ENCODE measurements at regions not wholly inside any gene's neighbourhood (a gene's known extent, or its start where the extent isn't known, plus 50 kb on each side); places are given as distances from the start of the nearest gene placed in this dataset.

DNA sequence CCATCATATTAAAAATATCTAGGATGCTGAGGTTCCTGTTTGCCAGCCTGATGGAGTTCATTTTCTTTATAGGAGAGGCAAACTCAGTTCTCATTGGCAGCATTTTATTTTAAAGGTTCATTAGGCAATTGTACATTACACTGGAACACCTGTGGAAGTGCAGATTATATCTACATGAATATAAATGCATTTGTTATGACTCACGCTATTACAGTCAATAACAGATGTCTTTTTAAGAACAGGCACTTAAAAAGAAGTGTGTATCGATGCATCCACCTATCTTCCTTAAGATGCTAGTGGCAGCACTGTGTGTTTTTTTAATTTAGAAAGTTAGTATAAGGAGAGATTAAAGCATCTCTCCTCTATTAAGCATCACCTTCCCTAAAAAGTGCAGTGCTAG lies 276.5 kb downstream of the PRDM2 start:
- DNase-seq = no peak

DNA sequence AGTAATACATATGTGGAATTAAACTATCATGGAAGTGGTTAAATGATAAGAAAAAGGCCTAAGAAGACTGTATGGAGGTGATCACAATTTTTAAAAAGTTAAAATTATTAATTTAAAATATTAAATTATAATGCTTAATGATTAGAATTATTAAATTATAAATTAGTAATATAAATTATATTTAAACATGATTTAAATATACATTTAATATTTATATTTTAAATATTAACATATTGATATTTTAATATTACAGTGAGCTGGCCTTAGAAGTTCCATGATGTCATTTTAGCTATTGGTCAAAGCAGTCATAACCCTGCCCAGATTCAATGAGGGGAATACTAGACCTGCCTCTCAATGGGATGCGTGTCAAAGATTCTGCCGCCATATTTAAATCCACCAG lies 281.2 kb downstream of the PRDM2 start:
- no peak for DNase-seq

DNA sequence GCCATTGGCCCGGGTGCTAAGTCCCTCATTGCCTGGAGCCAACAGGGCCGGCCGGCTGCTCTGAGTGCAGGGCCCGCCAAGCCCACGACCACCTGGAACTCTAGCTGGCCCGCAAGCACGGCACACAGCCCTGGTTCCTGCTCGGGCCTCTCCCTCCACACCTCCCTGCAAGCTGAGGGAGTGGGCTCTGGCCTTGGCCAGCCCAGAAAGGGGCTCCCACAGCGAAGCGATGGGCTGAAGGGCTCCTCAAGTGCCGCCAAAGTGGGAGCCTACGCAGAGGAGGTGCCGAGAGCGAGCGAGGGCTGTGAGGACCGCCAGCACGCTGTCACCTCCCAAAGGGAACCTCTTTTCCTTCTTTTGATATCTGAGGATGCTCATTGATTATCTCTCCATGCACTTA lies 283.4 kb downstream of the PRDM2 start:
- DNase-seq = no peak

DNA sequence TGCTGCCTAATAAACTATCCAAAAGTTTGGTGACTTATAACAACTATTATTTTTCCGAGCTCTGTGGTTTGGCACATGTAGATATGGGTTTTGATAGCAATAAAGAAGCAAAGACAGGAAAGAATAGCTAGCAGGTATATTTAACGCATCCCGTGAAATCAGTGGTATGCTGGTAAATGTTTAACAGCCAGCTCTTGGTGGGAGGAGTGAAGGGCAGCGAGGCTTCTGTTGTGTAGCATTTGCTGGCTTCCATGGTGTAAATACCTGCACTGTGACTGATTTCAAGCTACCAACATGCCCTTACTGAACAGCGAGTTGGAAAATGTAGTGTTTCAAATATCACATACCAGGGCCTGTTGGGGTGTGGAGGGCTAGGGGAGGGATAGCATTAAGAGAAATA lies 291.0 kb downstream of the PRDM2 start:
- DNase-seq = no peak

DNA sequence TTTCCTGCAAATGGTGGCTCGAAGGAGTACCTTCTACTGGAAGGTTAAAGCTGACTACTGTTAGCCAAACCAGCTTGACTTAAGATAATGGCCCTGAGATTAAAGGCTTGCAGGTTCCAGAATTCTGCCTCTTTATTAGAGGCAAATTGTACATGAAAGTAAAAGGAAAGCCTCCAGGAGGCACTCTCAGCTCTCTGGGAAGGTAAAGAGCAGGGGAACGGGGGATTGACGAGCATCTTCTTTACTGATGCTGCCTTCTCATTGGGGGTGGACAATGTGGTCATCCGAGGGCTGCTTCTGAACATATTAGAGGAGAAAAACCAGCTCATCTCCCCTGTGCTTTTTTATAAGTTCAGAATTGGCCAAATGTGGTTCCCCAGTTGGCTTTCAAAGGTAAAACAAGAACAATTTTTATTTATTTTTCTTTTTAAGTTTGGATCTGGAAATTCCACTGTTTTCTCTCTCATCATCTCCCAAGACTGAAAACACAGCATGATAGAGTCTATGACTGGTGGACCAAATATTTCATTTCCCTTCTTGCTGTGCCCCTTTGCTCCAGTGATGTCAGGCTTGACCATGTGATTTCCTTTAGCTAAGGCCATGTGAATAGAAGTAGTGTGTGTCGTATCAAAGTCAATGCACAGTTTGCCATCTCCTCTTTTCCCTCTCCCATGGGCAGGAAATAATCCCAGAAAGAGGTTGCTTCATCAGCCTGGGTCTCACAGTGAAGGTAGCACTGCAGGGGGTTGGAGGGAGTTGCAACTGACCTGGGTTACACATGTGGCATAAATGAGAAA lies 292.7 kb downstream of the PRDM2 start:
- no peak for DNase-seq

DNA sequence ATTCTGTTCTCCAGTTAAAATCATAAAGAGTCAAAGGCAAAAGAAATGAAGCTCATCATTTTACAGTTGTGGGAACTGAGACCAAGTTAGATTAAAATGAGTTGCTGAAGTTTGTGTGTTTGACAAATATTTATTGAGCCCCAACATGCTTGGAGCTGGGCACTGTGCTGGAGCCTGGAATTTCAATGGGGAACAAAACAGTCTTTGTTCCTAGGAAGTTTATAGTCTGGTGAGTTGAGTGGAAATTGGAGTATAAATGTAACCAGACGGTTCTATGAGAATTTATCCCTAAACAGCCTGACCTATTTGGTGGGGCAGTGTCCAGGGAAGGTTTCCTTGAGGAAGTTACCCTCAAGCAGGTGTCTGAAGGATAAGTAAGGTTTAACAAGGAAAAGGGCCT lies 294.4 kb downstream of the PRDM2 start:
- DNase-seq = no peak

DNA sequence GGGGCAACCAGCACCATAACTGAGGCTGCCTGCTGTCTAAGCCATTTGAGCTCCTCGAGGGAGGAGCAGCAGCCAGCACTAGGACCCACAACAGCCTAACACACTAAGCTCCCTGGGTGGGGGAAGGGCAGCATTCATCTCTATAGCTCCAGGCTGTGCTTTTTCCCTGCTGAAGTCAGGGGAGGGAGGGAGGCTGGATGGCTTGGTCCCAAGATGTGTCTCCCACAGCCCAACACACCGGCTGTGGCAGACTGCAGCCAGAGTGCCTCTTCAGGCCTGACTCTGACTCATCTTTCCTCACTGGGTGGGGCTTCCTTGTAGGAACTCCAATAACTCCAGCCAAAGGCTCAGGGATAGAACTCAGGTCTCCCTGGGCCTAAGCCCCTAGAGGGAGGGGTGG lies 296.3 kb downstream of the PRDM2 start:
- DNase-seq = no peak

DNA sequence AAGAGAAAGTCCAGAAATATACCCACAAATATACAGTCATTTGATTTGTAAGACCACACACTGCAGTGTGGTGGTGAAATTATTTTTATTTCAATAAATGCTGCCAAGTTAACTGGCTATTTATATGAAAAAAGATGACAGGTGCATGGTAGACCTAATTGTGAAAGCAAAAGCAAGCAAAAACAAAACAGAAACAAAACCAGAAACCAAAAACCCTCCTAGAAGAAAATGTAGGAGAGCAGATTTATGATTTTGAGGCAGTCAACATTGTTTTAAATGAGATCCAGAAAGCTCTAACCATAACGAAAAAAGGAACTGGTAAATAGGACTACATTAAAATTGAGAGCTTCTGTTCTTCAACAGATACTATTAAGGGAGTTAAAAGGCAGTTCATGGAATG lies 303.6 kb downstream of the PRDM2 start:
- no peak for DNase-seq

DNA sequence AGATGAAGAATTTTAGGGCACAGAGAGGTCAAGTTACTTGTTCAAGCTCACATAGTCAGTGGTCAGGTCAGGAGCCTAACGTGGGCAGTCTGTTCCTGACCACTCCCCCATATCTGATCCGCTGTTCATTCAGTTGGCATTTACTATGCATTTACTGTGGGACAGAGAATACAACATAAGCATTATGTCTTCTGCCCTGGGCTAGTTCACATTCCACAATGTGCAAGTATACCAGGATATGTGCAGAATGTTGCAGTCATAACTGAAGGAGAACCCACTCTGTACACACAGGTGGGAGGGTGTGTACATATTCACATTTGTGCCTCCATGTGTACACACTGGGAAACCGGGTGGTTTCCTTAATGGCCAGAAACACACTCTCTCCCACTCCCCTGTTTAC lies 309.6 kb downstream of the PRDM2 start:
- DNase-seq = no peak

DNA sequence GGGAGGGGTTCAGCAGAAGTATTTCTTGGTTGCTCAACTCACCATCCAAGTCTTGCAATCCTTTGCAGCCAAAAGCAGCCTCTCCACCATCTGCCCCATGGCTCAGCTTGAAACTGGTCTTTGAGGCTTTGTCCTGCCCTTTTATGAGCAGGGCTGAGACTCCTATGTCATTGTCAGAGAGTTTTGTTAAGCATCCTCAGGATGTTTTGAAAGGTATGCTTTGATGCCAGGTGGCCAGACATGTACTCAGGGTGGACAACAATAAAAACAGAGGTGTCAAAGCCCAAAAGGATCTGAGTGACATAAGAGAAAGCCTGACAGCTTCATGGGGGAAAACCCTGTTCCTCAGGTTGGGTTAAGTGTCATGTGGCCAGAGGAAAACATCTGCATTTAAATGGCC lies 310.5 kb downstream of the PRDM2 start:
- DNase-seq = no peak

DNA sequence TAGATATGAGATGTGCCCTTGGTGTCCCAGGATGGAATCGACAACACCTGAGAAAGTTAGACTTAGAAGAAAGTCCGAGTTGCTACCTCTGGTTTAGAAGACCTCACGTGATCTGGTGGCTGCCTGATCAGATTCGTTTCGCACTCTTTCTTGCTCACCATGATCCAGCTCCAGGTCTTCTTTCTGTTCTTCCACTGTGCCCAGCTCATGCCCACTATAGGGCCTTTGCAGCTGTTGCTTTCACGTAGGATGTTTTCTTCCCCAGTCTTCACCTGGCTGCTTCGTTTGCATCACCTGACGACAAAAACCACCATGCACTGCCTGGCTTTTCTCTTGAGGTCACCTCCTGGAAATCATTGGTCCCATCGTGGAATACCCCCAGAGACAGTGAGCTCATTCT lies 311.1 kb downstream of the PRDM2 start:
- no peak for DNase-seq

DNA sequence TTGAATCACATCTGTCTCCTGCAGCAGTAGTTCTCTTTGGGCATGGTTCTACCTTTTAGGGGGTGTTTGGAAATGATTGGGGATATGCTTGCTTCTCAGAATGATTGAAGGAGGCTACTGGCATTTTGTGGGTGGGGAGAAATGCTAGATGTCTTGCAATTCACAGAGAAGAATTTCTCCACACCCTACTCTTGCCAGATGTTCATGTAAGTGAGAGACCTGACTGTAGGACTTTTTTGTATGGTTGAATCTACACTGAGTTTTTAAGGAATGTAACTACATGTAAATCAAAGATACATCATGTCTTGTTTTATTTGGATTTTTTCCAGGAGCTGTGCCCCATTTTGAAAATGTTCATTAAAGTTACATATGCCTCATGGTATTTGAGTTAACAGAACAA lies 311.9 kb downstream of the PRDM2 start:
- no peak for DNase-seq

DNA sequence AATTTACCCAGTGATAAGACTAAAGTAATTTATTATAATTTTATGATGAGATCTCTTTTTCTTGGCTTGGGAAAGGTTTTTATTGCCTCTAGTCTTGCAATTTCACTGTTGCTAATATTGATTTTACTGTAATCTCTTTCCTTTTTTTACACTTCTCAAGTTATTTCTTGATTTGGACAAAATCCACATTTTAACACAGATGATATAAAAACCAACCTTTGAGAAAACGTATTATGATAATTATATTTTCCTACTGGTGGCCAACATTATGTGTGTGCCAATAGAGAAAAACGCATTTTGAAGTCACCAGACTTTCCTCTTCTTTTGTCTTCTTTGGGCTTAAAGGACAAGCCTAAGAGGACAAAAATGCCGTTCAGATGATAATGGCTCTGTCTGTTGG lies 314.9 kb downstream of the PRDM2 start:
- no peak for DNase-seq

DNA sequence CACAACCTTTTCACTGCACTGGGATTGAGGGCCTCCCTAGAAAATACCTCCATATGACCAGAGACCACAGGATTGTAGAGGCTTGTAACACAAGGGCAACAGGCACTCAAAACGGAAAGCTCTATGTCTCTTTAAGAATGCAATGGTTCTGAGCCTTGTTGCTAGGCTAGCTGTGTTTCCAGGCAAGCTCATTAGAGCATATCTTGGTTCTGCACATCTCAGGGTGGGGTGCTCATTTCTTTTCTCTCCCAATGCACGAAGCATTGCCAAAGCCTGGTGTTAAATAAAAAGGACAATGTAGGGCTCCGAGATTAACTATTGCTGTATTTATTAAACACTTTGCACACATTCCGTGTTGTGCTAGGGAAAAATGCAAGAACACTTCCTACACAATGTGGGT lies 315.9 kb downstream of the PRDM2 start:
- DNase-seq = no peak

DNA sequence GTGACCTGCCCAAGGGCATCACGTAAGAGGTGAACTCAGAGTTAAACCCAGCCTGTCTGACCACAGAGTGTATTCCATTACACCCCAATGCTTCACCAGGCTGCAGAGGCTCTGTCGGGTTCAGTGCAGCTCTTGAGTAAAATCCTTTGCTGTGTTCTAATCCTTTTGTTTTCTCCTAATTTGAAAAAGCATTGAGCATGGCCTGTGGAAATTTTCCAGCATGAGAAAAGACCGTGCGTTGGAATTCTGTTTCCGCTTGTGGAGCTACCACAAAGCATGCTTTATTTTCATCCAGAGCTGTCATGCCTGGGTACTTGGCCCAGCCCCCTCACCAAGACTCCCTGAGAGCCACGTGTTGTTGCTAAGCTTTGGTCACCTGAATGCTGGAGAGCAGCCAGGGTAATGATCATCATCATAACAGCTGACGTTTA lies 317.6 kb downstream of the PRDM2 start:
- no peak for DNase-seq

DNA sequence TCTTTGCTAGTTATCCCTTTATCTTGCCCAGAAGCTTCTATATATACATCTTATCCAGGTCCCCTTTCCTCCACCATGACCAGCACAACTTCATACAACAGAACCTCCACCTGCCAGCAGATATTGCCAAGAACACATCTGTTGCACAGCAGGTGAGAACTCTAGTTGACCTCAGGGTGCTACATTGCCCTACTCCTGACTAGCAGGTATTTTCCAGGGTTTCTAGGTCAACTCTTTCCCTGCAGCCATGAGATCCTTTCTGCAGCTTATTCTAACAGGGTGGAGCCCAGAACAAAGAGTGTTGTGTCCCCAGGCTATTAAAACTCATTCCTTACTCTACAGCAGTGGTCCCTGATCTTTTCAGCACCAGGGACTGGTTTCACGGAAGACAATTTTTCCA lies 319.5 kb downstream of the PRDM2 start:
- DNase-seq = no peak

DNA sequence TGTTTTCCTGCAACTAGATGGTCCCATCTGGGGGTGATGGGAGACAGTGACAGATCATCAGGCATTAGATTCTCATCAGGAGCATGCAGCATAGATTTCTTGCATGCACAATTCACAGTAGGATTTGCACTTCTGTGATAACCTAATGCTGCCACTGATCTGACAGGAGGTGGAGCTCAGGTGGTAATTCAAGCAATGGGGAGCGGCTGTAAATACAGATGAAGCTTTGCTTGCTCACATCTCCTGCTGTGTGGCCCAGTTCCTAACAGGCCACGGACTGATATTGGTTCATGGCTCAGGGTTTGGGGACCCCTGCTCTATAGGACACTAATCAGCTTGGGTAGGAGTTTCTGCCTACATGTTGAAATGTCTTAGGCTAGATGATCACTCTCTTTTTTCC lies 320.0 kb downstream of the PRDM2 start:
- no peak for DNase-seq

DNA sequence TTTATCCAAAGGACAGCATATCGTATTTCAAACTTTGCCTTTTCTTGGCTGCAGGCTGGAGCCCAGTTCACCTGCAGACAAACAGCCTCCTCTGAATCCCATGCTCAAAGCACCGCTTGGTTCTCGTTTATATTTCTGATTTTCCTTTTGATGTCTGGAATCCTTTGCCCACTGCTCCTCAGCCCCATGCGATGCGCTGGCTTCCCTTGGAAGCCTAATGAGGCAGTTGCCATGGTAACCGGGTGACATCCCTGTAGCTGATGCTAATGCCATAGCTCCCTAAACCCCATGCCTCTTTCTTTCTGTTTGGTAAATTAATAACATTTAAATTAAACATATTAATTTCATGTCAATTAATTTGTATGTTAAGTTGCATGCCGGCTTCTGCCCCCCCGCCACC lies 327.1 kb downstream of the PRDM2 start:
- no peak for DNase-seq

DNA sequence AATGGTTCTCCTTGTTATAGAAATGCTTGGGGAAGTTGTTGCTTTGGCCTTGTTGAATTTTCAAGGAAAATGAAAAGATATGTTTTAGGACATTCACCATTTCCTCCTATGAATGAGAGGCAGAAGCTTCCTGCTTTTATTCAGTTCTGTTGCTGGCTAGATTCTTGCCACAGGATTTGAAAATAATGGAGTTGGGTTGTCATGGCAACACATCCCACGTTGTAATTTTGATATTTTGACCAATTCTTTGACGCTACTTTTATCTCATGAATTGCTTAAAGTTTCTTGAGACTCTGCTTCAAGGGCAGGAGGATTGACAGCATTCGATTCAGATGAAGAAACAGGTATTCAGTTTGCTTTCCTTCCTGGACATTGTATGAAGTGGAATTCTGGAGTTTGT lies 331.5 kb downstream of the PRDM2 start:
- no peak for DNase-seq

DNA sequence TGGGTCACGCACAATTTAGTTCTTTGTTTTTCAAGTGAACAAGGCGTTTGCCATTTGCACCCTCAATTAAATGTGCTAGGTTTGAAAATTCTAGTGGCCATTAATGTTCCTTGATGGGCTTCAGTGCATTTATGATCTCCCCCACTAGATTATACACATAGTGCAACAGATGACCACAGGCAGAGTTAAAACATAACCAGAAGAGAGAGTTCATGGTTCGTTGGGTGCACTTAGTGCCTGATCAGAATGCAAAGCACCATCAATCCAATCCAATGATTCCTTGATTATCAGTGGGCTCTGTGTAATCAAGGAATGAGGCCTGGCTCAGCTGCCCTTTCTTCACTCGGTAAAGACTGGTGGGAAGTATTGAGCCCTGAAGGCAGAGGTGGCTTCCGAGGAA lies 334.5 kb downstream of the PRDM2 start:
- DNase-seq = no peak

DNA sequence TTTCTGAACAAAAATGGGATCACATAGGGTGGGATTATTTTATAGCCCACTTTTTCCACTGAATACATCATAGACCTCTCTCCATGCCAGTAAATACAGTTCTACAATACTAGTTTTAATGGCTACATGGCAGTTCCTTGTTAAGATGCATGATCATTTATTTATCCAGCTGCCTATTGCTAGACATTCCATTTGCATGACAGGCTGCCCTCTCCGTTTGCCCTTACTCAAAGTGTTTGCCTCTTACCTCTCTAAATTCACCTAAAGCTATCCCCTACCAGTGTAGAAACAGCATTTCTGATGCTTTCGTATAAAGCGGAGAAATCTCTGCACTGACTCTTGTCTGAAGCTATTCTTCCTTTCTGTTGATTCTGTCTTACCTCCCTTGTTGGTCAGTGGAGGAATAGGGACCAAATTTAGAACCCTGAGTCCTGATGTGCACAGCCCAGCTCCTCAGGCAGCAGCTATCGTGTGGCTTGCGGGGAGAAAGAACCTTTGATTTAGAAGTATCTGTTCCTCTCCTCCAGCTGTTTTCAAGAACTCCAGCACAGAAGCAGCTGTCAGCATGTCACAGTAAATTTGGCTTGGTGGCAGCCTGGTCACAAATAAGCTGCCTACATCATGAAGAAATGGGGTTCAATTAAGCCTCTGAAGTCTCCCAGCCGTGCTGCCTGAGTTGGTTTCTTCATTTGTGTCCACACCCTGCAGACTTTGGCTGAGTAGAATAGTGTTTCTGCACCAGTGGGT lies 337.3 kb downstream of the PRDM2 start:
- no peak for DNase-seq

DNA sequence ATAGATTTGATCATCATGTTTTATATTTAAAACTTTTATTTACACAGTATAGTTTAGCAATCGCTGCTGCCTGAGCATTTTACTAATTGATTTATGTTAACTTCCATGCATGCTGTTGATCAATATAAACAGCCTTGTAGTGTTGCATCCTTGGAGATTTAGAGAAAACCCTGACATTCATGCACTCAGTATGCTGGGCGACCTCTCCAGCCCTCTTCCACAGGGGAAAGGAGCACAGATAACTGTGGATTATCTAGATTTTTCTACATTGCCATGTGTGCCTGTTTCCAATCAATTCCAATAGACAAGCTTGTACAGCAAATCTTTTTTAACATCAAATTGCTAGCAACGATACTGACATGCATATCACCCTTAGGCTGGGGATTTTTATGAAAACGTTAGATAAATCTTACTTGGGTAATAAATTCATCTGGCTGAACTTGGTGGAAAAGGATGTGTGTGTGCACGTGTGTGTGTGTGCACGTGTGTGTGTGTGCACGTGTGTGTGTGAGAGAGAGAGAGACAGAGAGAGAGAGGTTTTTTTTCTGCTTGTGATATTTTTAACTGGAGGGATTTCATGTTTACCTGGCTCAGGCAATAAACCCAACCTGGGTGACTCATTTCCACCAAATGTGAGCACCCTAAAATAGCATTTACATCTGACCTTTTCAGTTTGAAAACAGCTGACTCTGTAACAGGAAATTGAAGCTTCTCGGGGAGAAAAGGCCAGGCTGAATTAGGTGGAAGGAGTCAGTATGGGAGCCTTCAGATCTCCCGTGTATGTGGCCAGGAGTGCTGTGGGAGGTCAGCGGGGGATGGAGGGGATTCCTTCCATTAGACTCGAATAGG lies 339.8 kb downstream of the PRDM2 start:
- DNase-seq = no peak

DNA sequence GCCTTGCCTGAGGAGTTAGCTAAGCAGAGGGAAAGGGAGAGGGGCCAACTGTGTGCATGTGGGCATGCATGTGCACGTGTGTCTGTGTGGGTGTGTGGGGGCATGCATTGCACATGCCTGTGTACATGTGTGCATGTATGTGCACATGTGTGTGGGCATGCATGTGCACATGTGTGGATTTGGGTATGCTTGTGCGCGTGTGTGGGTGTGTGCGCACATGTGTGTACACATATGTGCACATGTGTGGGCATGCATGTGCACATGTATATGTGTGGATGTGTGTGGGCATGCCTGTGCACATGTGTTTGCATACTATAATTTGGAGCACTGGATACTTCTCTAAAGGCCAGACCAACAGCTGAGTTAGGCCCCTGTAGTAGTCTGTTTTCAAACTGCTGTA lies 350.0 kb downstream of the PRDM2 start:
- DNase-seq = no peak
